ENCODE measurements at regions not wholly inside any gene's neighbourhood (a gene's known extent, or its start where the extent isn't known, plus 50 kb on each side); places are given as distances from the start of the nearest gene placed in this dataset.

DNA sequence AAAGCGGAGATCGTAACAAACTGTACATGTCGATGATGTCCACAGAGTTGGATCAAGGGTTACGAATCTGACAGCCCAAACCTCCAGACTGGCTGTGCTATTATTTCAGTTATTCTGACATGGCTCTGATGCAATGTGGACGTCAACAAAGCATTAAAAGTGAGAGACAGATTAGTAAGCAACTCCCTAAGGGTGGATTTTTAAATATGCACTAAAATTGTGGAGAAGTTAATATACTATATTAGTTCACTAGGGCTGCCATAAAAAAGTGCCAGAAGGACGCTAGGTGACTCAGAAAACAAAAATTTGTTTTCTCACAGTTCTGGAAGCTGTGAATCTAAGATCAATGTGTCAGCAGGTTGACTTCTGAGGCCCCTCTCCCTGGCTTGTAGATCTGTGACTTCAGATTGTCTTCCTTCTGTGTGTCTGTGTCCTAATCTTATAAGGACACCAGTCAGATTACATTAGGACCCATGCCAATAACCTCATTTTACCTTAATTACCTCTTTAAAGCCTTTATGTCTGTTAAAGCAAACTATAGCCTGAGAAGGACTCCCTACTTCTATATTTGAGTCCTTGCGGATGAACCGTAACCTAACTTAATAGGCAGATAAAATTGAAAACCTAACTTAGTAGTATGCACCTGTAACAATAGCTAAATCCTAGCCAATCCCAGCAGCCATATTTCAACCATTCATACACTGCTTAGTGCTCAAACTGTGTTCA is 66.0 kb upstream of the BACH1 start:
- DNase-seq (ENCODE audit: low spot score) = peak; percentile 32
- Histone ChIP-seq H3K9me2 (replicated peaks; ENCODE audit: insufficient read depth) (no peaks in the 10 kb centered on the region), H3K36me3 (replicated peaks; ENCODE audit: insufficient read depth, low read depth) (no peaks in the 10 kb centered on the region), H3K4me1 (ENCODE audit: insufficient read depth) (peaks cover 6% of the 10 kb centered on the region), H4K20me1 (ENCODE audit: insufficient read depth, poor library complexity, severe bottlenecking) (no peaks in the 10 kb centered on the region), H3K4me2 (no peak overlapping the region), H3K4me3 (no peak overlapping the region), H3K27ac (peak overlapping the region; percentile 47), H3K9me3 (ENCODE audit: low read depth) (no peaks in the 10 kb centered on the region), H3K79me2 (no peaks in the 10 kb centered on the region), H3K27me3 (no peaks in the 10 kb centered on the region), H2AFZ (no peak overlapping the region)
- 87% methylated on average over 8 of the region's 8 CpGs for whole genome bisulfite sequencing (ENCODE audit: low lambda C conversion rate, missing lambda C conversion rate)
- TF ChIP-seq EZH2 (IDR thresholded peaks at IDR 0.05; ENCODE audit: borderline replicate concordance) (no peak), EZH2phosphoT487 (IDR thresholded peaks at IDR 0.05; ENCODE audit: low read depth, severe bottlenecking, unreplicated experiment) (no peak)
- TF ChIP-seq, protein P1, sequence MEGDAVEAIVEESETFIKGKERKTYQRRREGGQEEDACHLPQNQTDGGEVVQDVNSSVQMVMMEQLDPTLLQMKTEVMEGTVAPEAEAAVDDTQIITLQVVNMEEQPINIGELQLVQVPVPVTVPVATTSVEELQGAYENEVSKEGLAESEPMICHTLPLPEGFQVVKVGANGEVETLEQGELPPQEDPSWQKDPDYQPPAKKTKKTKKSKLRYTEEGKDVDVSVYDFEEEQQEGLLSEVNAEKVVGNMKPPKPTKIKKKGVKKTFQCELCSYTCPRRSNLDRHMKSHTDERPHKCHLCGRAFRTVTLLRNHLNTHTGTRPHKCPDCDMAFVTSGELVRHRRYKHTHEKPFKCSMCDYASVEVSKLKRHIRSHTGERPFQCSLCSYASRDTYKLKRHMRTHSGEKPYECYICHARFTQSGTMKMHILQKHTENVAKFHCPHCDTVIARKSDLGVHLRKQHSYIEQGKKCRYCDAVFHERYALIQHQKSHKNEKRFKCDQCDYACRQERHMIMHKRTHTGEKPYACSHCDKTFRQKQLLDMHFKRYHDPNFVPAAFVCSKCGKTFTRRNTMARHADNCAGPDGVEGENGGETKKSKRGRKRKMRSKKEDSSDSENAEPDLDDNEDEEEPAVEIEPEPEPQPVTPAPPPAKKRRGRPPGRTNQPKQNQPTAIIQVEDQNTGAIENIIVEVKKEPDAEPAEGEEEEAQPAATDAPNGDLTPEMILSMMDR (IDR thresholded peaks at IDR 0.05; ENCODE audit: poor library complexity) = no peak

DNA sequence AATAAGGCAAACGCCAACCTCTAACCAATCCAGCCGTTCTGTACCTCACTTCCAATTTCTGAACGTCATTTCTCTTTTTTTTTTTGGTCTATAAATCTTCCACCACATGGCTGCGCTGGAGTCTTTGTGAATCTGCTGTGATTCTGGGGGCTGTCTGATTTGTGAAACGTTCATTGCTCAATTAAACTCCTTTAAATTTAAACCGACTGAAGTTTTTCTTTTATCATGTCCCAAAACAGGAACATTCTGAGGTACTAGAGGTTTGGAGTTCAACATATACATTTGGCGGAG is 65.5 kb upstream of the BACH1 start:
- Histone ChIP-seq H3K79me2 (no peaks in the 10 kb centered on the region), H3K27ac (peak overlapping the region; percentile 47), H3K9me2 (replicated peaks; ENCODE audit: insufficient read depth) (no peaks in the 10 kb centered on the region), H3K36me3 (replicated peaks; ENCODE audit: insufficient read depth, low read depth) (no peaks in the 10 kb centered on the region), H3K4me1 (ENCODE audit: insufficient read depth) (peaks cover 6% of the 10 kb centered on the region), H3K4me3 (no peak overlapping the region), H4K20me1 (ENCODE audit: insufficient read depth, poor library complexity, severe bottlenecking) (no peaks in the 10 kb centered on the region), H3K4me2 (no peak overlapping the region), H3K9me3 (ENCODE audit: low read depth) (no peaks in the 10 kb centered on the region), H2AFZ (no peak overlapping the region), H3K27me3 (no peaks in the 10 kb centered on the region)
- TF ChIP-seq EZH2phosphoT487 (IDR thresholded peaks at IDR 0.05; ENCODE audit: low read depth, severe bottlenecking, unreplicated experiment) = no peak
- TF ChIP-seq, protein P1 (IDR thresholded peaks at IDR 0.05; ENCODE audit: poor library complexity) = no peak
- no peak for TF ChIP-seq EZH2 (IDR thresholded peaks at IDR 0.05; ENCODE audit: borderline replicate concordance)
- DNase-seq (ENCODE audit: low spot score) = no peak
- 84% methylated on average over 7 of the region's 7 CpGs for WGBS (ENCODE audit: low lambda C conversion rate, missing lambda C conversion rate)

DNA sequence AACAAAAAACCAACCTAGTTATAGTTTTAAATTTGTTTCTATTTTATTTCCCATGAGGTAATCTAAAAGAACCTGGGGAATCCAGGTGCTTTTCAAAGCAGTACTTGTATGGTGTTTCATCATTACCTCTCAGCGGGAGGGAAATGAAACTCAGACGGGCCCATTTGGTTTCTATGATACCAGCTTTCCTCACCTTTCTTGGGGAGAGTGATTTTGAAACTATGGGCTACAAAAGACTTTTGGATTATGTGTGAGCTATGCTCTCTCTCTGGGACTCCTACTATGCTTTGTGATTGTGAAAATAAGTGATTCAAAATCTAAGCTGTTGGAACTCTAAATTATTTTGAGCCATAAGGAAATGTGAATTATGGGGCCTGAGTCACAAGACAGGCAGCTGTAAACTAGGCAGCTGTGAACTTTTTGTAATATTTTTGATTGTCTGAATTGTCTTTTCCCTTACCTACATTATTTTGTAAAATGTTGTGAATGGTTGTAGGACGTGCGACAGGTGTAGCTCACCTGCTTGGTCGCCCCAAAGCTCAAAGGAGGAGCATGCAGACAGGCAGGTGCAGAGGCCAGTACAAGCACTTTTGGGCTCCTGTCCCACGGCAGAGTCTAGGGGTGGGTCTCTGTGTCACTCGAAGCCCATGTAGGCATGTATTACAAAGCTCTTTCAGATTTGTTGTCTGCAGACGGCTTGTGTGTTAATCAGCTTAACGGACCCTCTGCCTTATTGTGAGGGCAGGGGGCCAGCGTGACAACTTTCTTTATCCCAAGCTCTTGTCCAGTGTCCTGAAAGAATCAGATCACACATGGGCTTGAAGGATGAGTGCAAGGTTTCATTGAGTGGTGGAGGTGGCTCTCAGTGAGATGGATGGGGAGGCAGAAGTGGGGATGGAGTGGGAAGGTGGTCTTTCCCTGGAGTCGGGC is 64.8 kb upstream of the BACH1 start:
- no peak overlapping the region for H3K4me3 ChIP-seq
- H3K4me1 ChIP-seq (ENCODE audit: insufficient read depth) = peaks cover 6% of the 10 kb centered on the region
- no peak overlapping the region for H2AFZ ChIP-seq
- H3K4me2 ChIP-seq = no peak overlapping the region
- WGBS (ENCODE audit: low lambda C conversion rate, missing lambda C conversion rate) = 94% methylated on average over 11 of the region's 11 CpGs
- H3K27ac ChIP-seq = peak overlapping the region; percentile 47
- TF ChIP-seq, protein P1 (IDR thresholded peaks at IDR 0.05; ENCODE audit: poor library complexity) = no peak
- no peaks in the 10 kb centered on the region for H3K9me3 ChIP-seq (ENCODE audit: low read depth)
- H3K27me3 ChIP-seq = no peaks in the 10 kb centered on the region
- no peak for DNase-seq (ENCODE audit: low spot score)
- H3K9me2 ChIP-seq (replicated peaks; ENCODE audit: insufficient read depth) = no peaks in the 10 kb centered on the region
- H4K20me1 ChIP-seq (ENCODE audit: insufficient read depth, poor library complexity, severe bottlenecking) = no peaks in the 10 kb centered on the region
- H3K79me2 ChIP-seq = no peaks in the 10 kb centered on the region
- no peaks in the 10 kb centered on the region for H3K36me3 ChIP-seq (replicated peaks; ENCODE audit: insufficient read depth, low read depth)
